ENCODE measurements at regions not wholly inside any gene's neighbourhood (a gene's known extent, or its start where the extent isn't known, plus 50 kb on each side); places are given as distances from the start of the nearest gene placed in this dataset.

DNA sequence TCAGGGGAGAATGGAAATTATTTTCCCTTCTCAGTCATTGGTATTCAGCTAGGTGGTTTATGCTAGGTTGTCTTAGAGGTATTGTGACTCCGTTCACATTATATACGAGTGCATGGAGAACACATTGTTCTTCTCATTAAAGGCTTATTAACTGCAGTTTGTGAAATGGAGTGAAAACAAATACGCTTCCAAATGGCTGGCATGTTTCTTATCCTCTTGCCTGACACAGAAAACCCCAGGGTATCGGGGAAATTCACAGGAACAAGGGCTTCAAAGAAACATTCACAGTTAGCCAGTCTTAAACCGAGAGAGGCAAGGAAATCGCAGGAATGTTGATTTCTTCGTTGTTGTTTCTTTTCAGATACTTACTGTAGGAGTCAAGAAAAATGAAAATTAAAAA is 1047.9 kb upstream of the RBFOX1 start:
- no peak for TF ChIP-seq EZH2 (IDR thresholded peaks at IDR 0.05; ENCODE audit: low read length, unreplicated experiment)
- TF ChIP-seq, protein P1, sequence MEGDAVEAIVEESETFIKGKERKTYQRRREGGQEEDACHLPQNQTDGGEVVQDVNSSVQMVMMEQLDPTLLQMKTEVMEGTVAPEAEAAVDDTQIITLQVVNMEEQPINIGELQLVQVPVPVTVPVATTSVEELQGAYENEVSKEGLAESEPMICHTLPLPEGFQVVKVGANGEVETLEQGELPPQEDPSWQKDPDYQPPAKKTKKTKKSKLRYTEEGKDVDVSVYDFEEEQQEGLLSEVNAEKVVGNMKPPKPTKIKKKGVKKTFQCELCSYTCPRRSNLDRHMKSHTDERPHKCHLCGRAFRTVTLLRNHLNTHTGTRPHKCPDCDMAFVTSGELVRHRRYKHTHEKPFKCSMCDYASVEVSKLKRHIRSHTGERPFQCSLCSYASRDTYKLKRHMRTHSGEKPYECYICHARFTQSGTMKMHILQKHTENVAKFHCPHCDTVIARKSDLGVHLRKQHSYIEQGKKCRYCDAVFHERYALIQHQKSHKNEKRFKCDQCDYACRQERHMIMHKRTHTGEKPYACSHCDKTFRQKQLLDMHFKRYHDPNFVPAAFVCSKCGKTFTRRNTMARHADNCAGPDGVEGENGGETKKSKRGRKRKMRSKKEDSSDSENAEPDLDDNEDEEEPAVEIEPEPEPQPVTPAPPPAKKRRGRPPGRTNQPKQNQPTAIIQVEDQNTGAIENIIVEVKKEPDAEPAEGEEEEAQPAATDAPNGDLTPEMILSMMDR (conservative IDR thresholded peaks at IDR 0.05; ENCODE audit: low read depth, low read length): no peak
- TF ChIP-seq EZH2phosphoT487 (IDR thresholded peaks at IDR 0.05; ENCODE audit: borderline replicate concordance, low read length): no peak
- ChIA-PET CTCF (no interaction called here), POLR2A (ENCODE audit: unreplicated experiment) (no interaction called here)
- Histone ChIP-seq H3K27ac (ENCODE audit: low read length) (no peak overlapping the region), H3K9ac (ENCODE audit: low read length) (no peak overlapping the region), H3K4me2 (ENCODE audit: low read length) (no peak overlapping the region), H4K20me1 (ENCODE audit: low read length) (no peaks in the 10 kb centered on the region), H3F3A (ENCODE audit: low read length, unreplicated experiment) (no peaks in the 10 kb centered on the region), H3K9me3 (ENCODE audit: low read length) (no peaks in the 10 kb centered on the region), H3K4me3 (ENCODE audit: low read length) (no peak overlapping the region), H3K27me3 (ENCODE audit: low read length) (no peaks in the 10 kb centered on the region), H3K9me2 (replicated peaks; ENCODE audit: low read length) (no peaks in the 10 kb centered on the region), H2AFZ (ENCODE audit: low read length) (no peak overlapping the region), H3K79me2 (ENCODE audit: low read length) (no peaks in the 10 kb centered on the region), H3K4me1 (ENCODE audit: insufficient read depth, low read length) (no peaks in the 10 kb centered on the region), H3K36me3 (ENCODE audit: low read depth, low read length) (no peaks in the 10 kb centered on the region)
- BruUV-seq (replicated peaks): no TSS peak
- ATAC-seq: no peak
- intact Hi-C loops (cut with micrococcal nuclease): no loop called here
- DNase-seq: no peak

DNA sequence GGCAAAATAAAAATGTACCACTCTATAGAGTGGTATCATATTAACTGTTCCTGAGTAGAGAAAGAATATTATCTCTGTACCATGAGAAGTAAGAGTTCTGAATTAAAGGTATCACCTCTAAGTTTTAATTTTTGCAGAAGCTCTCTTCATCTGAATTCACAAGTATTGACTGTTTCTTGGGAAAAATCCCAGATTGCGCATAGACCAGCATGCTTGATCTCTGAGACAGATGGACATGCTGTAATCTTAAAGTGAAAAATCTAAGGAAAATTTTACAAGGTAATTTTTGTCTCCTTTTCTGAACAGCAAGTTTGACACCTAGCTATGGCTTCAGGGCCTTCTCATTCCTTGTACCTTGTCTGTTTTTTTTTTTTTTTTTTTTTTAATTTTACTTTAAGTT is 1050.7 kb upstream of the RBFOX1 start:
- intact Hi-C loops (cut with micrococcal nuclease): no loop called here
- H3K9me3 ChIP-seq (ENCODE audit: low read length): no peaks in the 10 kb centered on the region
- H3K27ac ChIP-seq (ENCODE audit: low read length): no peak overlapping the region
- no peaks in the 10 kb centered on the region for H3K4me1 ChIP-seq (ENCODE audit: insufficient read depth, low read length)
- no peak overlapping the region for H3K9ac ChIP-seq (ENCODE audit: low read length)
- no peak overlapping the region for H3K4me3 ChIP-seq (ENCODE audit: low read length)
- H4K20me1 ChIP-seq (ENCODE audit: low read length): no peaks in the 10 kb centered on the region
- no peak overlapping the region for H3K4me2 ChIP-seq (ENCODE audit: low read length)
- no peak overlapping the region for H2AFZ ChIP-seq (ENCODE audit: low read length)
- BruUV-seq (replicated peaks): no TSS peak
- ATAC-seq: no peak
- no peaks in the 10 kb centered on the region for H3K79me2 ChIP-seq (ENCODE audit: low read length)
- no peaks in the 10 kb centered on the region for H3K36me3 ChIP-seq (ENCODE audit: low read depth, low read length)
- H3K27me3 ChIP-seq (ENCODE audit: low read length): no peaks in the 10 kb centered on the region
- ChIA-PET POLR2A (ENCODE audit: unreplicated experiment) (no interaction called here), CTCF (no interaction called here)
- no peaks in the 10 kb centered on the region for H3F3A ChIP-seq (ENCODE audit: low read length, unreplicated experiment)
- DNase-seq: no peak
- TF ChIP-seq EZH2 (IDR thresholded peaks at IDR 0.05; ENCODE audit: low read length, unreplicated experiment) (no peak), EZH2phosphoT487 (IDR thresholded peaks at IDR 0.05; ENCODE audit: borderline replicate concordance, low read length) (no peak)
- TF ChIP-seq, protein P1 (conservative IDR thresholded peaks at IDR 0.05; ENCODE audit: low read depth, low read length): no peak
- no peaks in the 10 kb centered on the region for H3K9me2 ChIP-seq (replicated peaks; ENCODE audit: low read length)

DNA sequence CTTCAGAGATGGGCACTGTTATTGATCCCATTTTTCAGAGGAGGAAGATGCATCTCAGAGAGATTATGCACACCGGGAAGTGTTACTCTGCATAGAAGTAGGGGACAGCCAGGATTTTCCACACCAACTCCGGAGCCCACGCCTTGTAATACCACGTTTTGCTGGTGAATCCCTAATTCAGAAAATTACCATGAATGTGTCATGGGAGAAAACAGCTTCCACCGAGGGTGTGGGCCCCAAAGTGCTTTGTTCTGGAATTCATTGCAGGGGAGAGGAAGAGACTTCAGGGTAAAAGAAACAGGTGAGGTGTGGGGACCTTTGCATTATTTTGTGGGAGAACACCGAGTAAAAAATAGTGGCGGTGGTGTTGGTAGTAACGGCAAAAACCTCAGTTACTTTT is 1051.4 kb upstream of the RBFOX1 start:
- no TSS peak for BruUV-seq (replicated peaks)
- Histone ChIP-seq H3K27ac (ENCODE audit: low read length) (no peak overlapping the region), H3K4me3 (ENCODE audit: low read length) (no peak overlapping the region), H3K9me3 (ENCODE audit: low read length) (no peaks in the 10 kb centered on the region), H3K9ac (ENCODE audit: low read length) (no peak overlapping the region), H4K20me1 (ENCODE audit: low read length) (no peaks in the 10 kb centered on the region), H3K4me1 (ENCODE audit: insufficient read depth, low read length) (no peaks in the 10 kb centered on the region), H3K36me3 (ENCODE audit: low read depth, low read length) (no peaks in the 10 kb centered on the region), H3F3A (ENCODE audit: low read length, unreplicated experiment) (no peaks in the 10 kb centered on the region), H3K9me2 (replicated peaks; ENCODE audit: low read length) (no peaks in the 10 kb centered on the region), H3K4me2 (ENCODE audit: low read length) (no peak overlapping the region), H3K79me2 (ENCODE audit: low read length) (no peaks in the 10 kb centered on the region), H3K27me3 (ENCODE audit: low read length) (no peaks in the 10 kb centered on the region), H2AFZ (ENCODE audit: low read length) (no peak overlapping the region)
- intact Hi-C loops (cut with micrococcal nuclease): no loop called here
- POLR2A ChIA-PET (ENCODE audit: unreplicated experiment): no interaction called here
- no peak for DNase-seq
- TF ChIP-seq EZH2 (IDR thresholded peaks at IDR 0.05; ENCODE audit: low read length, unreplicated experiment): no peak
- TF ChIP-seq, protein P1 (conservative IDR thresholded peaks at IDR 0.05; ENCODE audit: low read depth, low read length): no peak
- TF ChIP-seq EZH2phosphoT487 (IDR thresholded peaks at IDR 0.05; ENCODE audit: borderline replicate concordance, low read length): no peak
- no peak for ATAC-seq
- CTCF ChIA-PET: no interaction called here
